ENCODE measurements at regions not wholly inside any gene's neighbourhood (a gene's known extent, or its start where the extent isn't known, plus 50 kb on each side); places are given as distances from the start of the nearest gene placed in this dataset.

DNA sequence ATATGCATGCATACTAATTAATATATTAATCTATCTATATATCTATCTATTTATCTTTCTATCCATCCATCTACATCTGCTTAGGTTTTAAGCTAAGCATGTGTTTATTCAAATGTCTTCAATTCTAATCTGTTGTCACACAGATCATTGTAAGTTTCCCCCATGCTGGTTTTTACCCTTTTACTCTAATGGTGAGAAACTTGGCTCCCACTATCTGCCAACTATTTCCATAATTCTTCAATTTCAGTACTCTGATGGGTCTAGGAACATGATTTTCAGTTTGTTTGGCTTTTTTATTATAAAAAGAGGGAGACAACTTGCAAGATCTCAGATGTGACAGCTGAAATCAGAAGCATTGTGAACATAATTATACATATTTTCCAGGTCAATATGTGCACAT, 773.8 kb downstream of the PLOD2 start:
- intact Hi-C loops (cut with micrococcal nuclease; ENCODE audit: unreplicated experiment), result no loop called here
- Histone ChIP-seq H3K27me3 (replicated peaks; ENCODE audit: insufficient read depth, low read depth, low read length, poor library complexity) (no peaks in the 10 kb centered on the region), H3K4me3 (ENCODE audit: low read depth, low read length, poor library complexity, severe bottlenecking) (no peak overlapping the region), H3K36me3 (ENCODE audit: insufficient read depth, low read length, poor library complexity, severe bottlenecking) (no peaks in the 10 kb centered on the region), H3K9me3 (ENCODE audit: low read depth, low read length, poor library complexity, severe bottlenecking) (peaks cover 11% of the 10 kb centered on the region), H3K4me1 (ENCODE audit: insufficient read depth, low read length, poor library complexity, severe bottlenecking) (no peaks in the 10 kb centered on the region), H3K27ac (ENCODE audit: low read depth, low read length, poor library complexity, severe bottlenecking) (no peak overlapping the region)
- CTCF ChIA-PET, result no interaction called here
- no TSS peak for BruUV-seq (replicated peaks)
- POLR2A ChIA-PET (ENCODE audit: low non-redundant PET), result no interaction called here
- no peak for TF ChIP-seq EZH2 (IDR thresholded peaks at IDR 0.05; ENCODE audit: borderline replicate concordance, low read depth, low read length, poor library complexity, severe bottlenecking)
- no peak for TF ChIP-seq CTCF (conservative IDR thresholded peaks at IDR 0.05; ENCODE audit: low read depth, low read length)
- no peak for DNase-seq (ENCODE audit: low spot score)

- H3K27me3 ChIP-seq (replicated peaks; ENCODE audit: insufficient read depth, low read depth, low read length, poor library complexity), result no peaks in the 10 kb centered on the region
- DNase-seq (ENCODE audit: low spot score), result no peak
- intact Hi-C loops (cut with micrococcal nuclease; ENCODE audit: unreplicated experiment), result no loop called here
- H3K4me3 ChIP-seq (ENCODE audit: low read depth, low read length, poor library complexity, severe bottlenecking), result no peak overlapping the region
- H3K9me3 ChIP-seq (ENCODE audit: low read depth, low read length, poor library complexity, severe bottlenecking), result no peaks in the 10 kb centered on the region
- no peaks in the 10 kb centered on the region for H3K36me3 ChIP-seq (ENCODE audit: insufficient read depth, low read length, poor library complexity, severe bottlenecking)
- no peak overlapping the region for H3K27ac ChIP-seq (ENCODE audit: low read depth, low read length, poor library complexity, severe bottlenecking)
- ChIA-PET POLR2A (ENCODE audit: low non-redundant PET) (no interaction called here), CTCF (no interaction called here)
- no peaks in the 10 kb centered on the region for H3K4me1 ChIP-seq (ENCODE audit: insufficient read depth, low read length, poor library complexity, severe bottlenecking)
- TF ChIP-seq EZH2 (IDR thresholded peaks at IDR 0.05; ENCODE audit: borderline replicate concordance, low read depth, low read length, poor library complexity, severe bottlenecking) (no peak), CTCF (conservative IDR thresholded peaks at IDR 0.05; ENCODE audit: low read depth, low read length) (no peak)
- BruUV-seq (replicated peaks), result no TSS peak
These were observed 765.6 kb downstream of the PLOD2 start for GRCh38 chr3:145395421-145395820.

- no TSS peak for BruUV-seq (replicated peaks)
- H3K4me3 ChIP-seq (ENCODE audit: low read depth, low read length, poor library complexity, severe bottlenecking), result no peak overlapping the region
These were observed 749.4 kb downstream of the PLOD2 start for GRCh38 chr3:145411605-145412004.

More at GRCh38 chr3:145411605-145412004, 749.4 kb downstream of the PLOD2 start:
- Histone ChIP-seq H3K27me3 (replicated peaks; ENCODE audit: insufficient read depth, low read depth, low read length, poor library complexity) (no peaks in the 10 kb centered on the region), H3K27ac (ENCODE audit: low read depth, low read length, poor library complexity, severe bottlenecking) (no peak overlapping the region), H3K4me1 (ENCODE audit: insufficient read depth, low read length, poor library complexity, severe bottlenecking) (no peaks in the 10 kb centered on the region), H3K9me3 (ENCODE audit: low read depth, low read length, poor library complexity, severe bottlenecking) (no peaks in the 10 kb centered on the region), H3K36me3 (ENCODE audit: insufficient read depth, low read length, poor library complexity, severe bottlenecking) (no peaks in the 10 kb centered on the region)
- ChIA-PET CTCF (no interaction called here), POLR2A (ENCODE audit: low non-redundant PET) (no interaction called here)
- DNase-seq (ENCODE audit: low spot score), result no peak
- intact Hi-C loops (cut with micrococcal nuclease; ENCODE audit: unreplicated experiment), result no loop called here
- TF ChIP-seq EZH2 (IDR thresholded peaks at IDR 0.05; ENCODE audit: borderline replicate concordance, low read depth, low read length, poor library complexity, severe bottlenecking), result no peak
- no peak for TF ChIP-seq CTCF (conservative IDR thresholded peaks at IDR 0.05; ENCODE audit: low read depth, low read length)

Data from A673 (cell line).